ENCODE measurements at regions not wholly inside any gene's neighbourhood (a gene's known extent, or its start where the extent isn't known, plus 50 kb on each side); places are given as distances from the start of the nearest gene placed in this dataset.

GRCh38 chr9:75743855-75744254 lies 146.6 kb upstream of the PCSK5 start:
- Histone ChIP-seq H3K4me3 (ENCODE audit: insufficient read depth, low read depth, low read length) (no peak overlapping the region), H2BK15ac (ENCODE audit: low read depth, low read length) (no peak overlapping the region), H3K9me1 (ENCODE audit: insufficient read depth, low read length) (no peaks in the 10 kb centered on the region), H3K4me1 (ENCODE audit: control insufficient read depth, insufficient read depth, low read length) (no peaks in the 10 kb centered on the region), H3K9me3 (ENCODE audit: control insufficient read depth, insufficient read depth, low read length) (peaks cover 2% of the 10 kb centered on the region), H3K56ac (ENCODE audit: extremely low read depth, insufficient read depth, low read length) (no peak overlapping the region), H3K14ac (replicated peaks; ENCODE audit: low read depth, low read length) (no peak overlapping the region), H3K18ac (ENCODE audit: low read depth, low read length) (no peak overlapping the region), H3K4me2 (ENCODE audit: low read depth, low read length) (no peak overlapping the region), H3K23ac (ENCODE audit: low read depth, low read length) (no peak overlapping the region), H3K36me3 (ENCODE audit: control insufficient read depth, insufficient read depth, low read length) (no peaks in the 10 kb centered on the region), H3K79me1 (ENCODE audit: low read depth in 1 of 2, low read length in 2 of 2) (no peaks in the 10 kb centered on the region), H3K27ac (ENCODE audit: insufficient read depth, low read length) (no peak overlapping the region), H2BK120ac (ENCODE audit: low read depth, low read length) (no peak overlapping the region), H2AFZ (replicated peaks; ENCODE audit: low read length, poor library complexity) (no peak overlapping the region), H4K20me1 (ENCODE audit: insufficient read depth, low read length) (no peaks in the 10 kb centered on the region), H2BK20ac (ENCODE audit: low read depth, low read length) (no peak overlapping the region), H2AK9ac (replicated peaks; ENCODE audit: low read depth, low read length, poor library complexity) (no peak overlapping the region), H4K91ac (ENCODE audit: insufficient read depth, low read depth, low read length) (no peak overlapping the region), H2BK5ac (ENCODE audit: low read depth, low read length, poor library complexity, severe bottlenecking) (no peak overlapping the region), H4K8ac (ENCODE audit: low read depth in 2 of 2, low read length in 2 of 2) (no peak overlapping the region), H2AK5ac (ENCODE audit: low read depth, low read length) (no peak overlapping the region), H3K27me3 (ENCODE audit: control insufficient read depth, insufficient read depth, low read length) (no peaks in the 10 kb centered on the region), H3K9ac (ENCODE audit: low read depth, low read length) (no peak overlapping the region), H4K5ac (ENCODE audit: low read depth, low read length) (no peak overlapping the region), H3K4ac (ENCODE audit: low read depth, low read length) (no peak overlapping the region)
- CTCF ChIA-PET = interaction anchor here (1.7 kb wide), 1 partner anchor 8 kb away, joined by 3 read pairs; no protein-coding TSS in a partner anchor
- no CpG with 5 or more reads among the region's 1 CpG for WGBS, 2 experiments (ENCODE audit: extremely low coverage in 2 of 2, insufficient read length in 1 of 2)
- ATAC-seq (ENCODE audit: low read depth) (no peak), DNase-seq (no peak)
- in situ Hi-C loops (cut with MboI; ENCODE audit: low sequenced_read_pairs) (no loop called here), intact Hi-C loops (cut with micrococcal nuclease) (no loop called here), dilution Hi-C loops (cut with HindIII; ENCODE audit: low sequenced_read_pairs, unreplicated experiment) (no loop called here)
- TF ChIP-seq RAD21 (IDR thresholded peaks at IDR 0.05; ENCODE audit: low read length) (no peak), NFE2L2 (IDR thresholded peaks at IDR 0.05; ENCODE audit: low read depth, low read length) (no peak), SMC3 (IDR thresholded peaks at IDR 0.05; ENCODE audit: low read depth, low read length) (no peak), MAFK (IDR thresholded peaks at IDR 0.05; ENCODE audit: low read depth, low read length) (no peak), RCOR1 (IDR thresholded peaks at IDR 0.05; ENCODE audit: insufficient replicate concordance, low read length) (no peak), CEBPB (IDR thresholded peaks at IDR 0.05; ENCODE audit: low read depth, low read length) (no peak), BHLHE40 (IDR thresholded peaks at IDR 0.05; ENCODE audit: low read depth, low read length) (no peak)
- TF ChIP-seq, protein P1, sequence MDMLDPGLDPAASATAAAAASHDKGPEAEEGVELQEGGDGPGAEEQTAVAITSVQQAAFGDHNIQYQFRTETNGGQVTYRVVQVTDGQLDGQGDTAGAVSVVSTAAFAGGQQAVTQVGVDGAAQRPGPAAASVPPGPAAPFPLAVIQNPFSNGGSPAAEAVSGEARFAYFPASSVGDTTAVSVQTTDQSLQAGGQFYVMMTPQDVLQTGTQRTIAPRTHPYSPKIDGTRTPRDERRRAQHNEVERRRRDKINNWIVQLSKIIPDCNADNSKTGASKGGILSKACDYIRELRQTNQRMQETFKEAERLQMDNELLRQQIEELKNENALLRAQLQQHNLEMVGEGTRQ (IDR thresholded peaks at IDR 0.05; ENCODE audit: low read depth, low read length) = no peak
- POLR2A ChIA-PET (ENCODE audit: unreplicated experiment) = no interaction called here
- BruUV-seq (replicated peaks) = no TSS peak
